GM12878 (cell line): ENCODE measurements at regions not wholly inside any gene's neighbourhood (a gene's known extent, or its start where the extent isn't known, plus 50 kb on each side); places are given as distances from the start of the nearest gene placed in this dataset.

Experiments
- ATAC-seq: fragments of 200-7000 bp; cut with Tn5 transposase; 3 replicates; pipeline ENCODE4 v1.9.1; 2020; ENCODE audit warnings: mild to moderate bottlenecking, moderate library complexity
- BruUV-seq: library from RNA; stranded (reverse); fragments of 400-500 nt; replicated peaks from 2 replicates; lab custom pipeline; 2021; lab: Mats Ljungman, UMichigan
- CTCF ChIA-PET: fragments of 300-600 bp; sonication (Branson Sonifier 250); formaldehyde crosslinking; extraction: SDS; loops from one replicate; lab custom pipeline; 2021; ENCODE audit warnings: inconsistent platforms; lab: Yijun Ruan, JAX
- POLR2A ChIA-PET: fragments of 350-600 bp; formaldehyde crosslinking; extraction: SDS; loops from one replicate; lab custom pipeline; 2021; ENCODE audit warnings: inconsistent platforms; lab: Charles Lee
- RAD21 ChIA-PET: fragments of 300-600 bp; sonication (Branson Sonifier 250); formaldehyde crosslinking; loops from one replicate; lab custom pipeline; 2023; ENCODE audit warnings: antibody characterized with exemption; ENCODE audit not compliant: unreplicated experiment; lab: Charles Lee
- SMC1A ChIA-PET: fragments of 300-600 bp; sonication (Branson Sonifier 250); formaldehyde crosslinking; loops from one replicate; lab custom pipeline; 2023; ENCODE audit not compliant: unreplicated experiment, uncharacterized antibody; lab: Charles Lee
- DNase-seq: peaks from one replicate; pipeline ENCODE4 v3.0.0-alpha.2; 2011; ENCODE audit warnings: low read depth, low spot score
- FAIRE-seq: peaks from 3 replicates; lab custom pipeline; 2011; peaks lifted over from hg19 to GRCh38; lab: Jason Lieb, UNC
- H2AFZ ChIP-seq: 2 replicates; pipeline ENCODE4 v1.6.0; 2011; ENCODE audit warnings: low read depth, low read length, control low read depth; ENCODE audit not compliant: control insufficient read depth
- H3K27ac ChIP-seq: 2 replicates; pipeline ENCODE4 v1.5.1; 2011; ENCODE audit warnings: control low read depth; ENCODE audit not compliant: control insufficient read depth, insufficient read depth
- H3K27me3 ChIP-seq, 2 experiments: replicated peaks in 1 of 2; 2 replicates each; pipeline versions ENCODE4 v1.6.0 to v1.6.1; 2011; ENCODE audit warnings: low read length in 1 of 2; ENCODE audit not compliant: control insufficient read depth in 2 of 2, insufficient read depth in 2 of 2
- H3K36me3 ChIP-seq, 2 experiments: 2 replicates each; pipeline ENCODE4 v1.5.1; 2011; ENCODE audit warnings: low read length in 1 of 2; ENCODE audit not compliant: control insufficient read depth in 2 of 2, insufficient read depth in 2 of 2
- H3K4me1 ChIP-seq: 2 replicates; pipeline ENCODE4 v1.6.1; 2011; ENCODE audit warnings: mild to moderate bottlenecking, low read length, moderate library complexity, mixed read lengths; ENCODE audit not compliant: control insufficient read depth, insufficient read depth
- H3K4me2 ChIP-seq: 2 replicates; pipeline ENCODE4 v1.6.0; 2011; ENCODE audit warnings: control low read depth; ENCODE audit not compliant: control insufficient read depth, insufficient read depth
- H3K4me3 ChIP-seq: fragments of 200-600 bp; sonication (generic); 2 replicates; pipeline ENCODE4 v1.5.1; 2016
- H3K79me2 ChIP-seq: 2 replicates; pipeline ENCODE4 v1.6.0; 2011; ENCODE audit warnings: low read length; ENCODE audit not compliant: control insufficient read depth, insufficient read depth
- H3K9ac ChIP-seq: 2 replicates; pipeline ENCODE4 v1.8.0; 2011; ENCODE audit warnings: low read length, control low read depth, mixed read lengths; ENCODE audit not compliant: control insufficient read depth, insufficient read depth
- H3K9me3 ChIP-seq: replicated peaks from 3 replicates; pipeline ENCODE4 v1.5.1; 2011; ENCODE audit warnings: mild to moderate bottlenecking, low read length; ENCODE audit not compliant: control insufficient read depth, insufficient read depth
- H4K20me1 ChIP-seq: 2 replicates; pipeline ENCODE4 v1.6.0; 2011; ENCODE audit not compliant: control insufficient read depth, insufficient read depth
- BACH1 ChIP-seq: fragments of 450-650 bp; IDR thresholded peaks from 2 replicates; pipeline ENCODE4 v1.6.1; 2017; ENCODE audit warnings: mild to moderate bottlenecking, borderline replicate concordance
- BHLHE40 ChIP-seq, 2 experiments: fragments of 450-650 bp in 1 of 2; IDR thresholded peaks; 2 replicates each; pipeline ENCODE4 v1.6.1; 2011 to 2017; ENCODE audit warnings: low read depth in 2 of 2, borderline replicate concordance in 1 of 2, improper control_type of control experiment in 1 of 2, low read length in 1 of 2, mild to moderate bottlenecking in 1 of 2
- CTCF ChIP-seq, 3 experiments: IDR thresholded peaks in 2 of 3; conservative IDR thresholded peaks in 1 of 3; 2 replicates each; pipeline ENCODE4 v1.5.1; 2011; ENCODE audit warnings: low read depth in 3 of 3, low read length in 3 of 3, mild to moderate bottlenecking in 3 of 3, control low read depth in 2 of 3, moderate library complexity in 2 of 3, inconsistent platforms in 1 of 3, mixed read lengths in 1 of 3; ENCODE audit not compliant: control insufficient read depth in 2 of 3, insufficient read depth in 1 of 3; ENCODE audit errors: extremely low read depth in 1 of 3
- FOXM1 ChIP-seq: IDR thresholded peaks from 2 replicates; pipeline ENCODE4 v1.6.1; 2012; ENCODE audit warnings: low read depth, mild to moderate bottlenecking, inconsistent platforms, low read length, moderate library complexity
- IRF3 ChIP-seq: fragments of 450-650 bp; IDR thresholded peaks from 2 replicates; pipeline ENCODE4 v1.6.1; 2014; ENCODE audit warnings: mild to moderate bottlenecking
- NFYA ChIP-seq: IDR thresholded peaks from 2 replicates; pipeline ENCODE4 v1.6.1; 2011; ENCODE audit warnings: low read depth, mild to moderate bottlenecking, low read length, improper control_type of control experiment, borderline replicate concordance
- RAD51 ChIP-seq: fragments of 450-650 bp; IDR thresholded peaks from 2 replicates; pipeline ENCODE4 v1.6.1; 2016; ENCODE audit warnings: moderate library complexity, mild to moderate bottlenecking, inconsistent platforms
- RUNX3 ChIP-seq: IDR thresholded peaks from 2 replicates; pipeline ENCODE4 v1.6.1; 2012; ENCODE audit warnings: low read length, inconsistent platforms
- SKIL ChIP-seq: fragments of 450-650 bp; IDR thresholded peaks from 2 replicates; pipeline ENCODE4 v1.6.1; 2017; ENCODE audit warnings: mild to moderate bottlenecking, low read depth, inconsistent platforms; ENCODE audit not compliant: poor library complexity, severe bottlenecking
- SUPT20H ChIP-seq: IDR thresholded peaks from 2 replicates; pipeline ENCODE4 v1.6.1; 2011; ENCODE audit warnings: low read depth, mild to moderate bottlenecking, low read length, moderate library complexity, borderline replicate concordance; ENCODE audit not compliant: control insufficient read depth
- ZSCAN29 ChIP-seq: fragments of 450-650 bp; IDR thresholded peaks from 2 replicates; pipeline ENCODE4 v1.6.1; 2017; ENCODE audit warnings: mild to moderate bottlenecking, moderate library complexity
- WGBS: methylation state at CpG from one replicate; pipeline ENCODE4 v1.1.6; 2016; ENCODE audit warnings: low lambda C conversion rate; ENCODE audit not compliant: insufficient replicate concordance, insufficient coverage; ENCODE audit errors: missing lambda C conversion rate; 5-methylcytosine and 5-hydroxymethylcytosine counted together
- in situ Hi-C: fragments of 300-500 bp; cut with MboI; formaldehyde crosslinking; loops from 9 replicates; pipeline ENCODE4 v1.14.3; 2018; ENCODE audit warnings: mixed read lengths
- intact Hi-C: fragments of 100-400 bp; cut with micrococcal nuclease; formaldehyde crosslinking; loops from one replicate; pipeline ENCODE4 v1.14.2; 2022; ENCODE audit not compliant: unreplicated experiment

GRCh38 chr7:68504716-68505115 lies 1093.6 kb upstream of the AUTS2 start:
- no TSS peak for BruUV-seq
- ChIA-PET POLR2A (no interaction called here), RAD21 (no interaction called here), SMC1A (no interaction called here), CTCF (no interaction called here)
- no peaks in the 10 kb centered on the region for H4K20me1 ChIP-seq
- H3K79me2 ChIP-seq: no peaks in the 10 kb centered on the region
- H3K27me3 ChIP-seq: no peaks in the 10 kb centered on the region
- intact Hi-C loops: no loop called here
- H3K9ac ChIP-seq: no peak overlapping the region
- no peaks in the 10 kb centered on the region for H3K9me3 ChIP-seq
- WGBS: 7% methylated on average over 1 of the region's 1 CpG
- in situ Hi-C loops: no loop called here
- no peak overlapping the region for H3K4me3 ChIP-seq
- no peak overlapping the region for H2AFZ ChIP-seq
- DNase-seq (no peak), FAIRE-seq (no peak), ATAC-seq (no peak)
- no peaks in the 10 kb centered on the region for H3K36me3 ChIP-seq
- H3K27ac ChIP-seq: no peak overlapping the region
- no peak overlapping the region for H3K4me2 ChIP-seq
- no peaks in the 10 kb centered on the region for H3K4me1 ChIP-seq
- TF ChIP-seq SKIL: no peak
- no peak for TF ChIP-seq BHLHE40 (IDR thresholded peaks at IDR 0.05; ENCODE audit: borderline replicate concordance in 1 of 2, low read depth in 2 of 2, low read length in 1 of 2)
- no peak for TF ChIP-seq RUNX3

DNA sequence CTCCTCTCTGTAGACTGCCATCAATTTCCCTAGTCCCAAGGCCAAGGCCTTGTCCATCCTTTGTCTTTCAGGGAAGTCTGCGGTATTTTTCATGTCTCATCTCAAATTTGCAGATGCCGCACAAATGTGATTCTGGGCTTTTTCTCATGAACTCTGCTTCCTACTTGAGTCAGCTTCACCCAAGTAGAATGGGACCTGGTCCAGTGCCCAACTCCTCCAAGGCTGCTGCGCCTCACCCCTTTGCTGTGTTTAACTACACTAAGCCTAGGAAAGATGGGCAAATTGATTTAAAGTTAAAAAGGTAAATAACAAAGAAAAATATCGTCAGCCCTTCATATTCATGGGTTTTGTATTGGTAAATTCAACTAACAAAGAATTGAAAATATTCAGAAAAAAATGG lies 1092.6 kb upstream of the AUTS2 start:
- DNase-seq (no peak), ATAC-seq (no peak), FAIRE-seq (no peak)
- no TSS peak for BruUV-seq
- Histone ChIP-seq H3K4me1 (no peaks in the 10 kb centered on the region), H3K4me3 (no peak overlapping the region), H3K27me3 (no peaks in the 10 kb centered on the region), H3K4me2 (no peak overlapping the region), H3K36me3 (no peaks in the 10 kb centered on the region), H3K9me3 (no peaks in the 10 kb centered on the region), H3K79me2 (no peaks in the 10 kb centered on the region), H3K27ac (no peak overlapping the region), H3K9ac (no peak overlapping the region), H2AFZ (no peak overlapping the region), H4K20me1 (no peaks in the 10 kb centered on the region)
- intact Hi-C loops (no loop called here), in situ Hi-C loops (no loop called here)
- 38% methylated on average over 4 of the region's 4 CpGs for WGBS
- CTCF ChIA-PET: no interaction called here
- POLR2A ChIA-PET: no interaction called here
- SMC1A ChIA-PET: no interaction called here
- RAD21 ChIA-PET: no interaction called here
- TF ChIP-seq SUPT20H: no peak
- TF ChIP-seq BACH1: no peak
- no peak for TF ChIP-seq ZSCAN29
- TF ChIP-seq CTCF (IDR thresholded peaks at IDR 0.05 in 2 of 3, conservative IDR thresholded peaks at IDR 0.05 in 1 of 3; ENCODE audit: control insufficient read depth in 2 of 3, extremely low read depth in 1 of 3, insufficient read depth in 1 of 3, low read depth in 3 of 3, low read length in 3 of 3): no peak
- TF ChIP-seq FOXM1: no peak
- no peak for TF ChIP-seq RAD51
- no peak for TF ChIP-seq IRF3
- no peak for TF ChIP-seq NFYA
